MM.1S (cell line): ENCODE measurements at regions not wholly inside any gene's neighbourhood (a gene's known extent, or its start where the extent isn't known, plus 50 kb on each side); places are given as distances from the start of the nearest gene placed in this dataset.

ENCODE experiments used
- CTCF ChIP-seq: fragments of 300-600 bp; sonication (generic); IDR thresholded peaks from 2 replicates; pipeline ENCODE4 v1.5.1; 2016; ENCODE audit warnings: antibody characterized with exemption, low read length, mixed read lengths
- EZH2 ChIP-seq: fragments of 300-600 bp; sonication (generic); optimal IDR thresholded peaks from 2 replicates; pipeline ENCODE3; 2017; ENCODE audit warnings: low read depth, mild to moderate bottlenecking, antibody characterized with exemption, low read length, mixed read lengths
- EZH2phosphoT487 ChIP-seq: fragments of 300-600 bp; sonication (generic); IDR thresholded peaks from 2 replicates; pipeline ENCODE4 v1.6.1; 2018; ENCODE audit warnings: antibody characterized with exemption, low read length

DNA sequence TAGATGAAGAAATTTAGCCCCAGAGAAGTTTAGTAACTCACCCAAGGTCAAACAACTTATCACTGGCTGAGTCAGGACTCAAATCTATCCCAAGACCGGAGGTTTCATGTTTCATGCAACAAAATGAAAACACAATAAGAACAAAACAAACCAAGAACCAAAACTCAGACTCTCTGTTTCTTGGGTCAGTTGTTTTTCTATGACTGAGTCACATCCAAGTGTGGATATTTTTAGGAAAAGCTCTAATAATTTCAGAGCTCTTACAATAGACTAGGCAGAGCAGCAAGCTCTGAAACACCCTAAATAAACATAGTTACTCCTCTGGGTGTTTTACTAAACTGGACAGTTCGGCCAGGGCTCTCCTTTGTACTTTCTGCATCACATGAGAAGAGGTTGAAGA is 87.6 kb upstream of the PRB2 start:
- TF ChIP-seq CTCF (no peak), EZH2 (no peak), EZH2phosphoT487 (no peak)
